Esophagus squamous epithelium (tissue), 5 donors: ENCODE measurements at regions not wholly inside any gene's neighbourhood (a gene's known extent, or its start where the extent isn't known, plus 50 kb on each side); places are given as distances from the start of the nearest gene placed in this dataset.

Experiments
- DNase-seq: peaks from one replicate; lab custom pipeline; 2025; lab: John Stamatoyannopoulos, UW
- H3K27ac ChIP-seq, 4 donors: fragments of 200-600 bp; sonication (generic); one replicate each; pipeline ENCODE4 v1.5.1; 2016 to 2019; ENCODE audit warnings: mild to moderate bottlenecking in 1 of 4
- H3K27me3 ChIP-seq, 4 donors: fragments of 200-600 bp; sonication (generic); 1 replicate in 3 of 4; 2 replicates in 1 of 4; pipeline versions ENCODE4 v1.5.1 to v1.6.0; 2017 to 2021; ENCODE audit warnings: antibody characterized with exemption in 1 of 4
- H3K36me3 ChIP-seq, 3 donors: fragments of 200-600 bp; sonication (generic); one replicate each; pipeline ENCODE4 v1.5.1; 2016 to 2019
- H3K4me1 ChIP-seq, 3 donors: fragments of 200-600 bp; sonication (generic); one replicate each; pipeline ENCODE4 v1.5.1; 2017 to 2019
- H3K4me3 ChIP-seq, 4 donors: fragments of 200-600 bp; sonication (generic); 1 replicate in 3 of 4; 2 replicates in 1 of 4; pipeline ENCODE4 v1.5.1; 2016 to 2019; ENCODE audit warnings: mild to moderate bottlenecking in 2 of 4, moderate library complexity in 1 of 4
- H3K9me3 ChIP-seq, 3 donors: fragments of 200-600 bp; sonication (generic); one replicate each; pipeline ENCODE4 v1.5.1; 2016 to 2019
- CTCF ChIP-seq, 6 experiments: fragments of 450-650 bp in 4 of 6; fragments of 200-600 bp in 2 of 6; sonication (generic) in 2 of 6; IDR thresholded peaks; one replicate each; pipeline ENCODE4 v1.5.1; 2016 to 2019; ENCODE audit warnings: antibody characterized with exemption in 6 of 6, mild to moderate bottlenecking in 4 of 6, moderate library complexity in 4 of 6
- POLR2A ChIP-seq, 4 donors: fragments of 450-650 bp; IDR thresholded peaks; one replicate each; pipeline ENCODE4 v1.6.1; 2017; ENCODE audit warnings: antibody characterized with exemption in 4 of 4, mild to moderate bottlenecking in 4 of 4, moderate library complexity in 3 of 4
- WGBS, 2 donors: methylation state at CpG; one replicate each; pipeline ENCODE4 v1.1.5; 2018; 5-methylcytosine and 5-hydroxymethylcytosine counted together
- intact Hi-C: fragments of 100-400 bp; cut with DNase I; formaldehyde crosslinking; loops from one replicate; pipeline ENCODE4 v1.15.0; 2022
- donor health status: DM: yes; HTN: yes; CAD: no.

- H3K4me1 ChIP-seq, result no peaks in the 10 kb centered on the region
- intact Hi-C loops, result no loop called here
- no peak overlapping the region for H3K4me3 ChIP-seq
- peaks cover 0 to 4% (median 0%) of the 10 kb centered on the region in 4 donors for H3K27me3 ChIP-seq
- no peaks in the 10 kb centered on the region for H3K36me3 ChIP-seq
- 83 to 84% methylated on average over 8 to 9 of the region's 9 CpGs for WGBS, 2 donors
- TF ChIP-seq POLR2A (IDR thresholded peaks at IDR 0.05) (no peak), CTCF (IDR thresholded peaks at IDR 0.05) (no peak)
- H3K9me3 ChIP-seq, result no peaks in the 10 kb centered on the region
- no peak for DNase-seq
- H3K27ac ChIP-seq, result no peak overlapping the region
These were observed 182.0 kb upstream of the HNRNPA3 start for GRCh38 chr2:177030451-177031105.

- no peak for TF ChIP-seq CTCF (IDR thresholded peaks at IDR 0.05)
- TF ChIP-seq POLR2A (IDR thresholded peaks at IDR 0.05), result no peak
- no peaks in the 10 kb centered on the region for H3K9me3 ChIP-seq
- H3K4me1 ChIP-seq, result no peaks in the 10 kb centered on the region
- H3K27me3 ChIP-seq, result peaks cover 0 to 4% (median 0%) of the 10 kb centered on the region in 4 donors
- intact Hi-C loops, result no loop called here
- 63% methylated on average over 3 of the region's 3 CpGs for WGBS, 2 donors
- H3K4me3 ChIP-seq, result no peak overlapping the region
- no peaks in the 10 kb centered on the region for H3K36me3 ChIP-seq
- H3K27ac ChIP-seq, result no peak overlapping the region
- no peak for DNase-seq
These were observed 181.0 kb upstream of the HNRNPA3 start for GRCh38 chr2:177031438-177032180.

GRCh38 chr2:177036747-177037146 lies 175.8 kb upstream of the HNRNPA3 start:
- Histone ChIP-seq H3K4me3 (no peak overlapping the region), H3K9me3 (no peaks in the 10 kb centered on the region), H3K27me3 (peaks cover 0 to 35% (median 0%) of the 10 kb centered on the region in 4 donors), H3K36me3 (no peaks in the 10 kb centered on the region), H3K27ac (no peak overlapping the region), H3K4me1 (no peaks in the 10 kb centered on the region)
- intact Hi-C loops, result no loop called here
- no peak for DNase-seq
- TF ChIP-seq POLR2A (IDR thresholded peaks at IDR 0.05) (no peak), CTCF (IDR thresholded peaks at IDR 0.05) (no peak)
- 47 to 51% methylated on average over 3 of the region's 3 CpGs for WGBS, 2 donors

- Histone ChIP-seq H3K27me3 (peaks cover 0 to 35% (median 0%) of the 10 kb centered on the region in 4 donors), H3K9me3 (no peaks in the 10 kb centered on the region), H3K4me1 (no peaks in the 10 kb centered on the region), H3K4me3 (no peak overlapping the region), H3K36me3 (no peaks in the 10 kb centered on the region), H3K27ac (no peak overlapping the region)
- 67 to 77% methylated on average over 2 of the region's 2 CpGs for WGBS, 2 donors
- intact Hi-C loops, result no loop called here
- DNase-seq, result no peak
- no peak for TF ChIP-seq CTCF (IDR thresholded peaks at IDR 0.05)
- no peak for TF ChIP-seq POLR2A (IDR thresholded peaks at IDR 0.05)
These were observed 175.0 kb upstream of the HNRNPA3 start for GRCh38 chr2:177037569-177037968.

- DNase-seq, result no peak
- no peaks in the 10 kb centered on the region for H3K36me3 ChIP-seq
- 71 to 78% methylated on average over 14 of the region's 14 CpGs for WGBS, 2 donors
- H3K27me3 ChIP-seq, result peaks cover 0 to 35% (median 0%) of the 10 kb centered on the region in 4 donors
- TF ChIP-seq POLR2A (IDR thresholded peaks at IDR 0.05), result no peak
- TF ChIP-seq CTCF (IDR thresholded peaks at IDR 0.05), result no peak
- no peaks in the 10 kb centered on the region for H3K9me3 ChIP-seq
- intact Hi-C loops, result no loop called here
- H3K4me3 ChIP-seq, result no peak overlapping the region
- no peak overlapping the region for H3K27ac ChIP-seq
- no peaks in the 10 kb centered on the region for H3K4me1 ChIP-seq
These were observed 173.7 kb upstream of the HNRNPA3 start for GRCh38 chr2:177038787-177039484.
